ENCODE measurements at regions not wholly inside any gene's neighbourhood (a gene's known extent, or its start where the extent isn't known, plus 50 kb on each side); places are given as distances from the start of the nearest gene placed in this dataset.
A peak's percentile ranks its signal among the peaks of the same experiment; 100 is the strongest.

GRCh38 chr1:214856843-214857242 lies 225.7 kb upstream of the KCNK2 start:
- TF ChIP-seq, protein P1, sequence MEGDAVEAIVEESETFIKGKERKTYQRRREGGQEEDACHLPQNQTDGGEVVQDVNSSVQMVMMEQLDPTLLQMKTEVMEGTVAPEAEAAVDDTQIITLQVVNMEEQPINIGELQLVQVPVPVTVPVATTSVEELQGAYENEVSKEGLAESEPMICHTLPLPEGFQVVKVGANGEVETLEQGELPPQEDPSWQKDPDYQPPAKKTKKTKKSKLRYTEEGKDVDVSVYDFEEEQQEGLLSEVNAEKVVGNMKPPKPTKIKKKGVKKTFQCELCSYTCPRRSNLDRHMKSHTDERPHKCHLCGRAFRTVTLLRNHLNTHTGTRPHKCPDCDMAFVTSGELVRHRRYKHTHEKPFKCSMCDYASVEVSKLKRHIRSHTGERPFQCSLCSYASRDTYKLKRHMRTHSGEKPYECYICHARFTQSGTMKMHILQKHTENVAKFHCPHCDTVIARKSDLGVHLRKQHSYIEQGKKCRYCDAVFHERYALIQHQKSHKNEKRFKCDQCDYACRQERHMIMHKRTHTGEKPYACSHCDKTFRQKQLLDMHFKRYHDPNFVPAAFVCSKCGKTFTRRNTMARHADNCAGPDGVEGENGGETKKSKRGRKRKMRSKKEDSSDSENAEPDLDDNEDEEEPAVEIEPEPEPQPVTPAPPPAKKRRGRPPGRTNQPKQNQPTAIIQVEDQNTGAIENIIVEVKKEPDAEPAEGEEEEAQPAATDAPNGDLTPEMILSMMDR (IDR thresholded peaks at IDR 0.05): no peak
- no peak for TF ChIP-seq POLR2AphosphoS5 (IDR thresholded peaks at IDR 0.05)
- intact Hi-C loops (cut with DNase I; ENCODE audit: low total_unique reads): no loop called here
- H3K9me3 ChIP-seq: no peaks in the 10 kb centered on the region
- H3K27me3 ChIP-seq: no peaks in the 10 kb centered on the region
- no peaks in the 10 kb centered on the region for H3K4me1 ChIP-seq
- H3K27ac ChIP-seq: no peak overlapping the region
- no peaks in the 10 kb centered on the region for H3K36me3 ChIP-seq
- DNase-seq (ENCODE audit: low spot score in 2 of 2): no peak
- H3K4me3 ChIP-seq: no peak overlapping the region

DNA sequence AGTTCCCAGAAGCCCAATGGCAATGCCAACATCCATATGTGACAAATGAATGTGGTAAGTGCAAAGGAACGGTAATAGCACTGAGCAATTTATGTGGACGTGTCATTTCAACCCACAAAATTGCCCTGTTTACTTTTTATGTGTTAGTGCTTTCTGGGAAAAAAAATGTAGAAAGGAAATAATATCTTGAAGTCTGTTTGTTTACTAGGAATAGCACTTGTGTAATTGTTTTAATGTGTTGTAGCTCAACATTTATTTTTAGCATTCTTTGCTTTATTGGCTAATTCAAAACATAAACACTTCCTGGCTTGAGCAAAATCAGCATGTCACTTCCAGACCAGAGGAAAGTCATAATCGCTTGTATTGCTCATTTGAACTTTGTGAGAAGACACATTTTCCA lies 224.8 kb upstream of the KCNK2 start:
- H3K4me1 ChIP-seq: no peaks in the 10 kb centered on the region
- no peak for DNase-seq (ENCODE audit: low spot score in 2 of 2)
- TF ChIP-seq, protein P1 (IDR thresholded peaks at IDR 0.05): no peak
- TF ChIP-seq POLR2A (IDR thresholded peaks at IDR 0.05): no peak
- no peak for TF ChIP-seq POLR2AphosphoS5 (IDR thresholded peaks at IDR 0.05)
- no peak overlapping the region for H3K4me3 ChIP-seq
- peak overlapping the region in 1 of 2 donors; percentile 12 for H3K27ac ChIP-seq
- H3K36me3 ChIP-seq: no peaks in the 10 kb centered on the region
- H3K27me3 ChIP-seq: no peaks in the 10 kb centered on the region
- no peaks in the 10 kb centered on the region for H3K9me3 ChIP-seq
- intact Hi-C loops (cut with DNase I; ENCODE audit: low total_unique reads): no loop called here

- H3K4me3 ChIP-seq: no peak overlapping the region
- H3K36me3 ChIP-seq: peaks cover 4% of the 10 kb centered on the region
- TF ChIP-seq POLR2AphosphoS5 (IDR thresholded peaks at IDR 0.05): no peak
- H3K4me1 ChIP-seq: no peaks in the 10 kb centered on the region
- DNase-seq (ENCODE audit: low spot score in 2 of 2): no peak
- intact Hi-C loops (cut with DNase I; ENCODE audit: low total_unique reads): no loop called here
- no peak overlapping the region for H3K27ac ChIP-seq
- no peaks in the 10 kb centered on the region for H3K9me3 ChIP-seq
- no peaks in the 10 kb centered on the region for H3K27me3 ChIP-seq
Observed at GRCh38 chr1:214859647-214860046, 222.9 kb upstream of the KCNK2 start.

DNA sequence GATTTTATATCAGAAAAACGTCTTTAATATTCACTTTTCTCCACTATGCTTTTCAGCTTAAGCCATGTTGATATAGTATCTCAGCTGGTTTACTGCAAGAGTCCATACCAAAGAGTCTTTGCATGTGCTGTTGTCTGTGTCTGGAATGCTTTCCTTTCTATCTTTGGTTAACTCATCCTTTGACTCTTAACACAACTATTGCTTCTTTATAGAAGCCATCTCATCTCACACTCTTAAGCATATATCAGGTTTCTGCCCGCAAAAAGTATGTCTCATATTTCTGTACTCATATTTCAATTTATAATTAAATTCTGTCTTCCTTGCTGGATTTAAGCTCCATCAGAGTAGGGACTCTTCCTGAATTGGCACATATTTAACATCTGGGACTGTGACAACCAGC lies 220.9 kb upstream of the KCNK2 start:
- H3K4me1 ChIP-seq: no peaks in the 10 kb centered on the region
- no peak overlapping the region for H3K27ac ChIP-seq
- no peaks in the 10 kb centered on the region for H3K9me3 ChIP-seq
- H3K27me3 ChIP-seq: no peaks in the 10 kb centered on the region
- DNase-seq (ENCODE audit: low spot score in 2 of 2): no peak
- no peak overlapping the region for H3K4me3 ChIP-seq
- intact Hi-C loops (cut with DNase I; ENCODE audit: low total_unique reads): no loop called here
- peaks cover 4% of the 10 kb centered on the region for H3K36me3 ChIP-seq
- TF ChIP-seq, protein P1 (IDR thresholded peaks at IDR 0.05): no peak
- no peak for TF ChIP-seq POLR2AphosphoS5 (IDR thresholded peaks at IDR 0.05)
- TF ChIP-seq POLR2A (IDR thresholded peaks at IDR 0.05): no peak

- no peak overlapping the region for H3K27ac ChIP-seq
- no peak for DNase-seq (ENCODE audit: low spot score in 2 of 2)
- H3K27me3 ChIP-seq: no peaks in the 10 kb centered on the region
- TF ChIP-seq, protein P1 (IDR thresholded peaks at IDR 0.05): no peak
- TF ChIP-seq POLR2AphosphoS5 (IDR thresholded peaks at IDR 0.05): no peak
- no peak for TF ChIP-seq POLR2A (IDR thresholded peaks at IDR 0.05)
- intact Hi-C loops (cut with DNase I; ENCODE audit: low total_unique reads): no loop called here
- H3K36me3 ChIP-seq: peaks cover 4% of the 10 kb centered on the region
- H3K4me3 ChIP-seq: no peak overlapping the region
- H3K9me3 ChIP-seq: no peaks in the 10 kb centered on the region
- no peaks in the 10 kb centered on the region for H3K4me1 ChIP-seq
Observed at GRCh38 chr1:214862421-214862820, 220.1 kb upstream of the KCNK2 start.

All from breast epithelium (tissue), 4 donors.